ENCODE measurements at regions not wholly inside any gene's neighbourhood (a gene's known extent, or its start where the extent isn't known, plus 50 kb on each side); places are given as distances from the start of the nearest gene placed in this dataset.

- no peak for DNase-seq
Observed at GRCh38 chr17:69958063-69958462, 117.0 kb upstream of the KCNJ16 start.

GRCh38 chr17:69959283-69959682, 115.7 kb upstream of the KCNJ16 start:
- no peak for DNase-seq

GRCh38 chr17:69960755-69961154, 114.3 kb upstream of the KCNJ16 start:
- no peak for DNase-seq

GRCh38 chr17:69961501-69962145, 113.4 kb upstream of the KCNJ16 start:
- no peak for DNase-seq

- no peak for DNase-seq
Observed at GRCh38 chr17:69962436-69962995, 112.5 kb upstream of the KCNJ16 start.

GRCh38 chr17:69967910-69968411, 107.1 kb upstream of the KCNJ16 start:
- no peak for DNase-seq

- DNase-seq = no peak
Observed at GRCh38 chr17:69969897-69970296, 105.1 kb upstream of the KCNJ16 start.

- DNase-seq = no peak
Observed at GRCh38 chr17:69972251-69972650, 102.8 kb upstream of the KCNJ16 start.

GRCh38 chr17:69975808-69976207, 99.2 kb upstream of the KCNJ16 start:
- DNase-seq = no peak

- no peak for DNase-seq
Observed at GRCh38 chr17:69978056-69978646, 96.9 kb upstream of the KCNJ16 start.

- DNase-seq = no peak
Observed at GRCh38 chr17:69981441-69981840, 93.6 kb upstream of the KCNJ16 start.

- no peak for DNase-seq
Observed at GRCh38 chr17:69995476-69995875, 79.5 kb upstream of the KCNJ16 start.

- no peak for DNase-seq
Observed at GRCh38 chr17:69997332-69997731, 77.7 kb upstream of the KCNJ16 start.

GRCh38 chr17:69999253-69999652, 75.8 kb upstream of the KCNJ16 start:
- DNase-seq = no peak

- no peak for DNase-seq
Observed at GRCh38 chr17:70006159-70006558, 68.9 kb upstream of the KCNJ16 start.

- no peak for DNase-seq
Observed at GRCh38 chr17:70011750-70012149, 63.3 kb upstream of the KCNJ16 start.

- DNase-seq = no peak
Observed at GRCh38 chr17:70013911-70014310, 61.1 kb upstream of the KCNJ16 start.

GRCh38 chr17:70017112-70017511, 57.9 kb upstream of the KCNJ16 start:
- no peak for DNase-seq

- DNase-seq = no peak
Observed at GRCh38 chr17:70017941-70018340, 57.1 kb upstream of the KCNJ16 start.

- DNase-seq = no peak
Observed at GRCh38 chr17:70021726-70022125, 53.3 kb upstream of the KCNJ16 start.

- no peak for DNase-seq
Observed at GRCh38 chr17:70022175-70022574, 52.9 kb upstream of the KCNJ16 start.

- DNase-seq = no peak
Observed at GRCh38 chr17:70024253-70024652, 50.8 kb upstream of the KCNJ16 start.
